SH-SY5Y (cell line): ENCODE measurements at regions not wholly inside any gene's neighbourhood (a gene's known extent, or its start where the extent isn't known, plus 50 kb on each side); places are given as distances from the start of the nearest gene placed in this dataset.

Source experiments
- GATA2 ChIP-seq: IDR thresholded peaks from 2 replicates; pipeline ENCODE4 v1.6.1; 2011; ENCODE audit warnings: mild to moderate bottlenecking, low read depth, low read length
- GATA3 ChIP-seq: IDR thresholded peaks from 2 replicates; pipeline ENCODE4 v1.6.1; 2011; ENCODE audit warnings: low read depth, mild to moderate bottlenecking, low read length, moderate library complexity

DNA sequence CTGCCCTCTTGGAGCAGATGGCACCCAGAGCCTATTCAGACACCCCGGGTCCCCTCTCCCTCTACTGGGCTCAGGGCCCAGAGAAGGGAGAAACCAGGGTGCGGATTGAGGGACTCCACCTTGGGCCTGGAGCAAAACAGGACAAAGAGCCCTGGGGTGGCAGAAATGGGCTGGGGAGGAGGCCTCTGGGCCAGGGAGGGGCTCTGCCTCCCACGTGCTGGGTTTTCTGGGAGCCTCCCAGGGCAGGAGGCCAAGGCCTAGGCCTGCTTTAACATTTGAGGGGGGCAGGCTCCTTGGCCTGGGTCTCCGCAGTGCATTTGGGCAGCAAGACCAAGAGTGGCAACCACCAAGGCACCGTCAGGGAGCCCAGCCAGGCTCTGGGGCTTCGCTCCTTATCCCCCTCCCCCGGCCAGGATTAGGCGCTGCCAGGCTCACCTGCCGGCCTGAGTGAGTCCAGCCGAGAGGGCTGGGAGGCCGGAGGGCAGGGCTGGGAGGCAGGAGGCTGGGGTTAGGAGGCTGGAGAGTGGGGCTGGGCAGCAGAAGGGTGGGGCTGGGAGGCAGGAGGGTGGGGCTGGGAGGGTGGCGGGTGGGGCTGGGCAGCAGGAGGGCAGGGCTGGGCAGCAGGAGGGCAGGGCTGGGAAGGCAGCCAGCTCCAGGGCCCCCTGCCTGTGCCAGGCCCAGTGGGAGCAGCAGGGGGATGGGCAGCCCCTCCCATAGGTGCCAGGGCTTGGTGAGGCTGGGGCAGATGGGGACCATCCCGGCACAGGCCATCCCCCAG, 101.8 kb upstream of the EIF5 start:
- TF ChIP-seq GATA3: no peak
- no peak for TF ChIP-seq GATA2
